ENCODE measurements at regions not wholly inside any gene's neighbourhood (a gene's known extent, or its start where the extent isn't known, plus 50 kb on each side); places are given as distances from the start of the nearest gene placed in this dataset.

GRCh38 chr14:87617079-87617478 is 375.9 kb downstream of the GALC start:
- DNase-seq, result no peak
- H3K4me1 ChIP-seq (ENCODE audit: control insufficient read depth, insufficient read depth, low read length), result no peaks in the 10 kb centered on the region
- H3K27ac ChIP-seq (ENCODE audit: insufficient read depth, low read length), result no peak overlapping the region
- WGBS, 2 experiments (ENCODE audit: extremely low coverage in 2 of 2, insufficient read length in 1 of 2), result no CpG with 5 or more reads among the region's 4 CpGs
- H3K18ac ChIP-seq (ENCODE audit: low read depth, low read length), result no peak overlapping the region
- no TSS peak for BruUV-seq (replicated peaks)
- H3K4me2 ChIP-seq (ENCODE audit: low read depth, low read length), result no peak overlapping the region
- dilution Hi-C loops (cut with HindIII; ENCODE audit: low sequenced_read_pairs, unreplicated experiment) (no loop called here), in situ Hi-C loops (cut with MboI; ENCODE audit: low sequenced_read_pairs) (no loop called here), intact Hi-C loops (cut with micrococcal nuclease) (loop anchor here (10.0 kb wide), 2 partner anchors 702 to 922 kb away; no protein-coding TSS in a partner anchor)
- H2BK20ac ChIP-seq (ENCODE audit: low read depth, low read length), result no peak overlapping the region
- no peak overlapping the region for H2AK9ac ChIP-seq (replicated peaks; ENCODE audit: low read depth, low read length, poor library complexity)
- H4K20me1 ChIP-seq (ENCODE audit: insufficient read depth, low read length), result no peaks in the 10 kb centered on the region
- H3K4me3 ChIP-seq (ENCODE audit: insufficient read depth, low read depth, low read length), result no peak overlapping the region
- no peak for ATAC-seq (ENCODE audit: low read depth)
- H4K5ac ChIP-seq (ENCODE audit: low read depth, low read length), result no peak overlapping the region
- CTCF ChIA-PET, result no interaction called here
- no peak overlapping the region for H4K8ac ChIP-seq (ENCODE audit: low read depth in 2 of 2, low read length in 2 of 2)
- no peak overlapping the region for H3K4ac ChIP-seq (ENCODE audit: low read depth, low read length)
- H2BK15ac ChIP-seq (ENCODE audit: low read depth, low read length), result no peak overlapping the region
- H2AK5ac ChIP-seq (ENCODE audit: low read depth, low read length), result no peak overlapping the region
- no peak overlapping the region for H3K56ac ChIP-seq (ENCODE audit: extremely low read depth, insufficient read depth, low read length)
- no peak overlapping the region for H3K9ac ChIP-seq (ENCODE audit: low read depth, low read length)
- H2AFZ ChIP-seq (replicated peaks; ENCODE audit: low read length, poor library complexity), result no peak overlapping the region
- no peaks in the 10 kb centered on the region for H3K27me3 ChIP-seq (ENCODE audit: control insufficient read depth, insufficient read depth, low read length)
- H2BK5ac ChIP-seq (ENCODE audit: low read depth, low read length, poor library complexity, severe bottlenecking), result no peak overlapping the region
- POLR2A ChIA-PET (ENCODE audit: unreplicated experiment), result no interaction called here
- no peak for TF ChIP-seq CEBPB (IDR thresholded peaks at IDR 0.05; ENCODE audit: low read depth, low read length)
- no peak for TF ChIP-seq FOS (IDR thresholded peaks at IDR 0.05; ENCODE audit: low read depth, low read length)
- no peak for TF ChIP-seq SMC3 (IDR thresholded peaks at IDR 0.05; ENCODE audit: low read depth, low read length)
- TF ChIP-seq, protein P1, sequence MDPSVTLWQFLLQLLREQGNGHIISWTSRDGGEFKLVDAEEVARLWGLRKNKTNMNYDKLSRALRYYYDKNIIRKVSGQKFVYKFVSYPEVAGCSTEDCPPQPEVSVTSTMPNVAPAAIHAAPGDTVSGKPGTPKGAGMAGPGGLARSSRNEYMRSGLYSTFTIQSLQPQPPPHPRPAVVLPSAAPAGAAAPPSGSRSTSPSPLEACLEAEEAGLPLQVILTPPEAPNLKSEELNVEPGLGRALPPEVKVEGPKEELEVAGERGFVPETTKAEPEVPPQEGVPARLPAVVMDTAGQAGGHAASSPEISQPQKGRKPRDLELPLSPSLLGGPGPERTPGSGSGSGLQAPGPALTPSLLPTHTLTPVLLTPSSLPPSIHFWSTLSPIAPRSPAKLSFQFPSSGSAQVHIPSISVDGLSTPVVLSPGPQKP (IDR thresholded peaks at IDR 0.05; ENCODE audit: borderline replicate concordance, low read depth, low read length), result no peak
- TF ChIP-seq MXI1 (IDR thresholded peaks at IDR 0.05; ENCODE audit: borderline replicate concordance, low read depth, low read length), result no peak
- TF ChIP-seq NFE2L2 (IDR thresholded peaks at IDR 0.05; ENCODE audit: low read depth, low read length), result no peak
- no peak for TF ChIP-seq MAFK (IDR thresholded peaks at IDR 0.05; ENCODE audit: low read depth, low read length)
- TF ChIP-seq BHLHE40 (IDR thresholded peaks at IDR 0.05; ENCODE audit: low read depth, low read length), result no peak
- TF ChIP-seq RFX5 (IDR thresholded peaks at IDR 0.05; ENCODE audit: low read depth, low read length), result no peak
- H3K9me1 ChIP-seq (ENCODE audit: insufficient read depth, low read length), result no peaks in the 10 kb centered on the region
- no peak overlapping the region for H3K14ac ChIP-seq (replicated peaks; ENCODE audit: low read depth, low read length)
- H3K9me3 ChIP-seq (ENCODE audit: control insufficient read depth, insufficient read depth, low read length), result peaks cover 6% of the 10 kb centered on the region
- H2BK120ac ChIP-seq (ENCODE audit: low read depth, low read length), result no peak overlapping the region
- no peaks in the 10 kb centered on the region for H3K79me1 ChIP-seq (ENCODE audit: low read depth in 1 of 2, low read length in 2 of 2)
- H4K91ac ChIP-seq (ENCODE audit: insufficient read depth, low read depth, low read length), result no peak overlapping the region
- no peak overlapping the region for H3K23ac ChIP-seq (ENCODE audit: low read depth, low read length)
- no peaks in the 10 kb centered on the region for H3K36me3 ChIP-seq (ENCODE audit: control insufficient read depth, insufficient read depth, low read length)

Data from IMR-90 (cell line).